GM21825 (cell line): ENCODE measurements at regions not wholly inside any gene's neighbourhood (a gene's known extent, or its start where the extent isn't known, plus 50 kb on each side); places are given as distances from the start of the nearest gene placed in this dataset.

Source experiments
- ATAC-seq: cut with Tn5 transposase; IDR thresholded peaks from one replicate; pipeline ENCODE4 v1.9.1; 2021; ENCODE audit warnings: mild to moderate bottlenecking, moderate library complexity; ENCODE audit not compliant: unreplicated experiment

- ATAC-seq, result no peak
Observed at GRCh38 chr15:97712530-97712929, 248.0 kb upstream of the ARRDC4 start.

DNA sequence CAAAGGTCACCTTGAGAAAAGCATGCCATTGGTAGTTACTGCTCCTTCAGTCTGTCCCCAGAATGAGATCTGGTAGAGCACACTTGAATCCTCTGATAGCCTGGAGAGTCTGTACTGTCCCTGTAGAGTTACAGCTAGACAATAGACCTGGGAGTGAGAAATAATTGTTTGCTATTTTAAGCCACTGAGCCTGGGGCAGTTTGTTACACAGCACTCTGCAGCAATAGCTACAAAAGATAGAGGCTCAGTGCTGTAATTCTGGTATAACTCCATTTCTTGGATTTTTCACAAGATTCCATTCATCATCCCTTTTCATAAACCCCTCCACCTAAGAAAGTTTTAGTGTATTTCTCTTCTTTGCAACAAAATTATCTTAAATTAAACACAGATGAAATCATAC lies 242.7 kb upstream of the ARRDC4 start:
- ATAC-seq, result no peak

GRCh38 chr15:97718509-97718908 lies 242.0 kb upstream of the ARRDC4 start:
- ATAC-seq, result no peak

GRCh38 chr15:97728791-97729190 lies 231.7 kb upstream of the ARRDC4 start:
- ATAC-seq, result no peak

DNA sequence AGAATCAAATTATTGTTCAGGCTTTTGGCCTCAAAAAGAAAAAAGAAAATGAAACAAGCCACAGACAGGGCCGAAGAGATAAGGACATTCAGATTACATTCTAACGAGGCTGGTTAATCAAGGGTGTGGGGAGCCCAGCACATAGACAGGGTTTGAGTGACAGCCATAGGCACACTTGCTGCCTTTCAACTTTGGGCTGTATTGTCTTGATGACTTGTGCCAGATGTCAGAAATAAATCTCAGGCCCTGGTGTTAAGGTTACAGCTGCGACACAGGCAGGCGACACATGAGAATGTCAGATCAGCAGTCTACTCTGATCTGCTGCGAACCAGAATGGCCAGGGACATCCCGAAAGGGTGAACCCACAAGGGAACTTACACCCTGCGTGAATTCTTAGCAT lies 231.2 kb upstream of the ARRDC4 start:
- no peak for ATAC-seq

DNA sequence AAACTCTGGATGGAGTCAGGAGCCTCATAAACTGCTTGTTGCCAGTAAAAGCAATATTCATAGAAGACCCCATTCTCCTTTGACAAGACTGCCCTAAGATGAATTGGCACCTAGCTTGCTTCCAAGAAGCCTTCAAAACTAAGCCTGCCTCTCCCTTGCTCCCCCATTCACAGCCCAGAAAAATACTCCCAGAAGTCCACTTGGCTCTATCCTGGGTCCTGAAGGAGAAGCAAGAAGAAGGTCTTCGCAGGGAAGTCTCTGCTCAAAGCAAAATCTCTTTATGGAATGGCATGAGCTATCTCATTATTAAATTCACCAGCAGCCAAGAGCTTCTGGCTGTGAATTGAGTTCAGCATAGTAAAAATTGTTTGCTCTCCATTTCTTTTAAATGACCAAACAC lies 230.2 kb upstream of the ARRDC4 start:
- no peak for ATAC-seq

- ATAC-seq, result no peak
Observed at GRCh38 chr15:97731859-97732258, 228.6 kb upstream of the ARRDC4 start.

DNA sequence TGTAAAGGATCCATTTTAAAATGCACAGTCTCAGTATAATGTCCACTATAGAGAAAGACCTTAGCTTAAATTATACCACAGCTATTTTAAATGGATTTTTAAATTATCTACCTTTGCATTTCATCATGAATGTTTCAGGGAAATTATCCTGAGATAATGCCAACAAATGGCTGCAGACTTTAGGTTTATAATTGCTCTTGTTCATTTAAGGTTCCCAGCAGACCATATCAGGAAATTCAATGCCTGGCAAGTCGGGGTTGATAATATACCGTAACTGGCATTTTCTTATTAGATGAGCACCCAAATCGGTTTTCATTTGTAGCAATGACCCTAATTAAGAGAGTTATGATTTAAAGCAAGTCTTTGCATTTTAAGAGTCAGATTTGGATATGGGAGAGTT lies 227.1 kb upstream of the ARRDC4 start:
- no peak for ATAC-seq

GRCh38 chr15:97736748-97737147 lies 223.8 kb upstream of the ARRDC4 start:
- ATAC-seq, result no peak

DNA sequence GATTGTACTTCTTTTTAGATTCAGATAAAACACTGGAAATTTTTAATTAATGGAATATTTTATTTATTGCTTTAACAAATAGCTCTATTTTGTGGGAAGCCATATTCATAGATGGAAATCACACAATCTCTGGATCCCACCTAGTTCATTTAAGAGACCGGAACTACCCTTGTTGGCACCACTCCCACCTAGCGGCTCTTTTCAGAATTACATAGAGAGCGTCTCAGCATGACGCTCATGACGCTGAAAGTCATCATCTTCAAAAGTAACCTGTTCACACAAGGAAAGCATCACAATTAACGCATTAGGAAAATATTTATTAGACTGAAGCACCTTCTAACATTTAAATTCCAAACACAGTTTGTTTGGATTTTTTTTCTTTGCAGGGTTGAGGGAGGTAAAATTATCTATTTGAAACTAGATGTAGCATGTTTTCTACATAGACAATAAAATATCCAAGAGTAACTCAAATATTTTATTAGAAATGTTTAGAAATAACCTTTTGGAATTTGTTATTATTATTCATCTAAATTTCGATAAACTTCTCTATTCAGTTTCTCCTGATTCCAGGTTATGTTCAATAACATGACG lies 214.9 kb upstream of the ARRDC4 start:
- ATAC-seq, result peak; percentile 77

DNA sequence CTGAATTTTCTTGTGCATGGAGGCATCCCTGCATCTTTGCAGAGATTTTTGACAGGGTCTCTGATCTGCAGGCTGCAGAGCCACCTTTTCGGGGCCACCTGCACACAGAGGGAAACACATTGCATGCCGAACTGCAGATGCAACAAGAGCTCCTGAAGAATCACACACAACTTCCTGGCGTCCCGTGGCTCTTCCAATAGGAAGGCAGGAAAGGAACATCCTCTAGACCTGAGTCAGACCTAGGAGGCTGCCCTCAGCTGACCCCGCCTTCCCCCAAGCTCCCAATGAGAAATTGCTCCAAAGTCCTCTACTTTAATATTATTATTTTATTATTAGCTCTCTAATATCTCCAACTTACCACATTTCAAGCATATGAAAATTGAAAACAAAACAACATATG lies 213.2 kb upstream of the ARRDC4 start:
- no peak for ATAC-seq

- no peak for ATAC-seq
Observed at GRCh38 chr15:97748576-97748975, 211.9 kb upstream of the ARRDC4 start.

DNA sequence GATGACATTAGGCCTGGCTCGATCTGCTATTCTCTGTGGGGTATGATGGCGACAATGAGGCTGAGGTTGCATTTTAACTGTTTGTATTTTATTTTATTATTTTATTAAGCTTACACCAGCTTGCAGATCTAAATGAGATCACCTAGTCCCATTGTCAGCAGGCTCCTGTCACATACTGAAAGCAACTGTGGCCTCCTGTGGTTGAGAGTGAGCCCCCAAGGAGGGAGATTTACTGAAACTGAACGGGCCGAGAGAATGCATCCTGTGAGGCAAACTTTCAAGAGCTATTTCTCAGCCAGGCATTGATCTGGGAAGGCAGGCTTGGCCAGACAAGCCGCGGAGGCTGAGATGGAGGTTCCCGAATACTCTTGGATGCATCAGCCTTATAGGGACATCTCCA lies 210.4 kb upstream of the ARRDC4 start:
- ATAC-seq, result no peak

DNA sequence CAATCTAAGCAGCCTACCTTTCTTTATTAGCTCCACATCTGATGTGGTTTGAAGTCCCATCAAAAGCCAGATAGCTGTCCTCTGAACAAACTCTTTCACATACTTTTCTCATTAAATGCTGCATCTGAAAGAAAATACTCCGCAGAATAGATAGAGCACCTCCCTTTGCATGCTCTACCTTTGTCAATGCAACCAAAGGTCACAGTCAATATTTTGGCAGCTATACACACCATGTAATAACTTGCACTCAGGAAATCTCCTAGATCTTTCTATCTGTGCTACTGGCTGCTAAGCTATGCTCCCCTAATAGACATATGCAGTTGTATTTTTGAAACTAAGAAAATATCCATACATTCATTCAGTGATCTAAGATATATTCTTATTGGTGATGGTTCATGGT lies 204.8 kb upstream of the ARRDC4 start:
- no peak for ATAC-seq

DNA sequence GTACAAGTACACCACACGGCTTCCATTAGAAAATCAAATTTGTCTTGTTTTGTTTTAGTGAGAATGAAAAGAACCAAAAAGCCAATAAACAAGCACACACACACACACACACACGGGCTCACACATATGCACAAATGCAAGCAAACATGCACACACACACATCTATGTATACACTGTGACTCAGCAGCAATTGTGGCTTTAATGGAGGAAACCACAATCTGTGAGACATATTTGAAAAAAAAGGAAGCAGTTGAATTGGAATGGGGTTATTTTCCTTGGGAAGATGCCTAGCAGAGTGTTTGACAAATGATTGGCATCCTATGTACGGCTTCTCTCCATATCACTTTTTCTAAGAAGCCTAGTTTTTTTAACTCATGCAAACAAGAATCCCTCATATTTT lies 201.1 kb upstream of the ARRDC4 start:
- ATAC-seq, result no peak

- no peak for ATAC-seq
Observed at GRCh38 chr15:97761110-97761509, 199.4 kb upstream of the ARRDC4 start.

DNA sequence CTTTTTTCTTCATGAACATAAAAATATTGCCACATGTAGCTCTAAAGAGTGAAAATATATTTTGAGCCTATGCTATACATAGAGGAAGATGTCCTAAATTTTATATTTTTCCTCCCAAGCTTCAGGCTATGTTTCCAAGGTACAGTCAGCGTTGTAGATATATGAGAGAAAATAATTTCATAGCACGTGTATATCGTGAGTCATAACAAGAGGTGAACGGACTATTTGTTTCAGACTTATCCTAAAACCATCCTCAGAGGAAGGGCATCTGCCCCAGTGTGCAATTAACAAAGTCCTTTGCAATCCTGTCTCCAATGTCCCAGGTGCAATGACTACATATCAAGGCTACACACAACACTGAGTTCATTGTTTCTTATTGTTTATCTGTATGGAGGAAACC lies 177.3 kb upstream of the ARRDC4 start:
- no peak for ATAC-seq

- no peak for ATAC-seq
Observed at GRCh38 chr15:97786741-97787140, 173.8 kb upstream of the ARRDC4 start.

DNA sequence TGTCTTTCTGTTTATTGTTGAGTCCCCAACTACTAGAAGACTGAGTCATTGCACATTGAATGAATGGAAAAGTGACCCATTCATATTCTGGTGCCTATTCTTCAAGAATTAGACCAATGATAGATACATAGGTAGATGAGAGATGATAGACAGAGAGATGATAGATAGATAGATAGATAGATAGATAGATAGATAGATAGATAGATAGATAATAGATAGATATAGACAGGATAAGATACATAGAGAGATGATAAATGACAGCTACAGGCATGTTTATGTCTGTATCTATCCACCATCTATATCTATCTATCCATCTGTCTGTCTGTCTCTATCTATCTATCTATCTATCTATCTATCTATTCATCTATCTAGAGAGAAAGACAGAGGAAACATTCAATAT lies 170.3 kb upstream of the ARRDC4 start:
- ATAC-seq, result no peak

DNA sequence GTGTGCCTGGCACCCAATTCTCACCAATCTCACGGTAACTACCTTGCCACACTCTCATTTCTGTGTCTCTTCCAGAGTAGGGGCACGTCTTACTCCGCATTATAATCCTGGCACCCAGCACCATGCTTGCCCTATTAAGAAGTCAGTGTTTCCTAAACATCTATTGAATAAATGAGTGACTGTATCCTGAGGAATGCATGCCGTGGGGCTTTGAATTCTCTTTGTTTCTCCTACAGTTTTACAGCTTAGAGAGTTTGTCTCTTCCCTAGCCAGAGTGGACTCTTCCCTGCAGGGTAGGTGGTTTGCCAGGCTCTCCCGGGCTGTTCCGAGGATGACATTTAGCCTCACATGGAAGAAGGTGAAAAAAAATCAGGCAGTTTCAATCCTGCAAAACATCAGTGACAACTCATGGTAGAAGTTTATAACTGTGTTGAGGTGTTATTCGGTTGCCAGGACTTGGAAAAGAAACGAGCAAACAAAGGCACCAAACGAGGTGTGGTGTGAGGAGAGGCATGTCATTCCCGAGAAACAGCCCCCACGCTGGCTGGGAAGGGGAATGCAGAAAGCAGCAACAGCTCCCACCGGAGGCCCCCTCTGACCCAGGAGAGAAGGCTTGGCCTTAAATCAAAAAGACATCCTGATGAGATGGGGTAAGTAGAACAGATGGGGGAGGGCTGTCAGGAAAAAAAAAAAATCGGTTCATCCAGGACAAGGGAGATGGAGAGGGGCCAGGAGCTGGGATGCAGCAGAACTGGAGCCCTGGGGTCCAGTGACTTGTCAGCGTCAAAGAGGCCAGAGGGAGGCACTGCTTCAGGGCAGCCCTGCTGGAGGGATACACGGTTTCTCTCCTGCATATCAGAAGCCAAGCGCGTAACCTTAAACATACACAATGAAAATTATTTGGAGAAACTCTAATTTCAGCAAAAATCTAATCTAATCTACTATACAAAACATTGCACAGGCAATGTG lies 168.4 kb upstream of the ARRDC4 start:
- no peak for ATAC-seq

DNA sequence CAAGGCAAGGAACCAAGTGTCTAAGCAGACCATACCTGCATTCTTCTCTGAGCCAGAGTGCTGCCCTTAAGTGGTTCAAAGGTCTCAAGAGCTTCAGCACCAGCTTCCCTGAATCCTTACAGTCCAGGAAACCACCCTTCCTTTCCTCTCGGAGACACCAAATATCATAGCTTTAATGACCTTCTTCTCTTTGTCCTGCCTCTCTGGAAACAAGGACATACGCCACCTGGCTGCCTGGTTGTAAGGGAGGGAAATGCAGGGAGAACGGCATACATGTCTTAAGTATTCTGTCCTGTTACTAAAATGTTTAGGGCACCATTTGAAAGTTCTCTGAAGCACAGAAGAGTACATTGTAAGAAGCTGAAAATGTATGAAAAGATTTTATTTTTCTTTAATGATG lies 155.6 kb upstream of the ARRDC4 start:
- ATAC-seq, result no peak

DNA sequence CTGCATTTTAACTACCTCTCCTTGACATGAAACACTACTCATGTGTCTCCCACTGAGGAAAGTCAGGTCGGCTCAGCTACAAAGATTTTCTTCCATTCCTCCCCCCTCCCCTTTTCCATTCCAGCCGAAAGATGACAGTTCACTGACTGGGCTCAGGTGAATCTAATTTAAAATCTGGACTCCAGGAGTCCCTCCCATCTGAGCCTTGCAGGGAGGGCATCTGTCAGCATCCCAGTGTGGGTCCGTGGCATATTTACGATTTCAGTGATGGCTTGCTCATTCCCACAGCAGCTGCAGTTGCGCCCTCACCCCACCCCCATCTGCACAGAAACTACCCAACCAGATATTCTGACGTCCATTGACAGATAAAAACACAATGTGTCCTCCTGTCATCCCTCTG lies 153.7 kb upstream of the ARRDC4 start:
- no peak for ATAC-seq
